GM19043 (cell line): ENCODE measurements at regions not wholly inside any gene's neighbourhood (a gene's known extent, or its start where the extent isn't known, plus 50 kb on each side); places are given as distances from the start of the nearest gene placed in this dataset.
"Not testable (repeated sequence)": the region's sequence is repeated elsewhere in the genome, so short reads cannot be mapped to it uniquely, and the experiment has no call there.

Source experiments
- ATAC-seq: cut with Tn5 transposase; IDR thresholded peaks from one replicate; pipeline ENCODE4 v1.9.1; 2021; ENCODE audit warnings: low read depth; ENCODE audit not compliant: unreplicated experiment

- ATAC-seq = no peak
Observed at GRCh38 chr7:19964246-19964645, 190.8 kb upstream of the TMEM196 start.

- ATAC-seq = no peak
Observed at GRCh38 chr7:19963695-19964094, 190.3 kb upstream of the TMEM196 start.

GRCh38 chr7:19958309-19958896, 185.0 kb upstream of the TMEM196 start:
- ATAC-seq = no peak

GRCh38 chr7:19957664-19958063, 184.2 kb upstream of the TMEM196 start:
- ATAC-seq = no peak

- not testable (repeated sequence) for ATAC-seq
Observed at GRCh38 chr7:19954166-19954565, 180.7 kb upstream of the TMEM196 start.

GRCh38 chr7:19953411-19953810, 180.0 kb upstream of the TMEM196 start:
- ATAC-seq = not testable (repeated sequence)

GRCh38 chr7:19948160-19948559, 174.7 kb upstream of the TMEM196 start:
- no peak for ATAC-seq

GRCh38 chr7:19944363-19945120, 171.1 kb upstream of the TMEM196 start:
- no peak for ATAC-seq

GRCh38 chr7:19939746-19940145, 166.3 kb upstream of the TMEM196 start:
- ATAC-seq = no peak

- no peak for ATAC-seq
Observed at GRCh38 chr7:19932549-19933249, 159.3 kb upstream of the TMEM196 start.

- ATAC-seq = no peak
Observed at GRCh38 chr7:19930851-19931250, 157.4 kb upstream of the TMEM196 start.

GRCh38 chr7:19930051-19930450, 156.6 kb upstream of the TMEM196 start:
- ATAC-seq = no peak

GRCh38 chr7:19928247-19928646, 154.8 kb upstream of the TMEM196 start:
- ATAC-seq = peak; percentile 83

GRCh38 chr7:19920705-19921104, 147.3 kb upstream of the TMEM196 start:
- ATAC-seq = no peak

GRCh38 chr7:19920166-19920565, 146.7 kb upstream of the TMEM196 start:
- no peak for ATAC-seq

- ATAC-seq = no peak
Observed at GRCh38 chr7:19919261-19920095, 146.1 kb upstream of the TMEM196 start.

GRCh38 chr7:19916046-19916445, 142.6 kb upstream of the TMEM196 start:
- no peak for ATAC-seq

GRCh38 chr7:19915596-19915995, 142.2 kb upstream of the TMEM196 start:
- no peak for ATAC-seq

- no peak for ATAC-seq
Observed at GRCh38 chr7:19914866-19915265, 141.4 kb upstream of the TMEM196 start.

GRCh38 chr7:19900118-19900517, 126.7 kb upstream of the TMEM196 start:
- ATAC-seq = no peak

GRCh38 chr7:19899529-19899928, 126.1 kb upstream of the TMEM196 start:
- no peak for ATAC-seq
